Natural killer cell (primary cell): ENCODE measurements at regions not wholly inside any gene's neighbourhood (a gene's known extent, or its start where the extent isn't known, plus 50 kb on each side); places are given as distances from the start of the nearest gene placed in this dataset.

ENCODE experiments used
- ATAC-seq, 3 donors: fragments of 150-1000 bp in 2 of 3; fragments of 200-7000 bp in 1 of 3; cut with Tn5 transposase; 1 replicate in 1 of 3; 2 replicates in 2 of 3; pipeline ENCODE4 v1.10.0; 2021; ENCODE audit warnings: mild to moderate bottlenecking in 2 of 3, moderate library complexity in 2 of 3
- DNase-seq, 2 donors: peaks; one replicate each; pipeline versions ENCODE4 v3.0.0 to v3.0.0-alpha.2; 2013 to 2021; ENCODE audit warnings: mixed read lengths in 1 of 2
- H3K27ac ChIP-seq: one replicate; pipeline ENCODE4 v1.5.1; 2013; ENCODE audit warnings: mild to moderate bottlenecking, low read length
- H3K27me3 ChIP-seq: one replicate; pipeline ENCODE4 v1.6.1; 2013; ENCODE audit warnings: low read length; ENCODE audit not compliant: control insufficient read depth, insufficient read depth
- H3K36me3 ChIP-seq: one replicate; pipeline ENCODE4 v1.6.1; 2013; ENCODE audit warnings: low read length; ENCODE audit not compliant: control insufficient read depth, insufficient read depth
- H3K4me1 ChIP-seq: one replicate; pipeline ENCODE4 v1.6.1; 2013; ENCODE audit warnings: low read length; ENCODE audit not compliant: control insufficient read depth, insufficient read depth
- H3K4me3 ChIP-seq: one replicate; pipeline ENCODE4 v1.5.1; 2013; ENCODE audit warnings: low read length
- H3K9me3 ChIP-seq: one replicate; pipeline ENCODE4 v1.6.1; 2013; ENCODE audit warnings: low read length; ENCODE audit not compliant: control insufficient read depth, insufficient read depth
- H3K27ac Mint-ChIP-seq, 2 donors: one replicate each; pipeline ENCODE4 v1.8.0; 2022; ENCODE audit warnings: mild to moderate bottlenecking in 2 of 2, mixed read lengths in 2 of 2, moderate library complexity in 1 of 2
- H3K27me3 Mint-ChIP-seq, 2 donors: one replicate each; pipeline ENCODE4 v1.8.0; 2022; ENCODE audit warnings: low read depth in 2 of 2, mixed read lengths in 2 of 2
- H3K36me3 Mint-ChIP-seq: one replicate; pipeline ENCODE4 v1.8.0; 2022; ENCODE audit warnings: mixed read lengths
- H3K4me1 Mint-ChIP-seq, 2 donors: one replicate each; pipeline ENCODE4 v1.8.0; 2022; ENCODE audit warnings: mixed read lengths in 2 of 2
- H3K4me3 Mint-ChIP-seq: one replicate; pipeline ENCODE4 v1.8.0; 2022; ENCODE audit warnings: mild to moderate bottlenecking, moderate library complexity, mixed read lengths
- H3K9me3 Mint-ChIP-seq, 2 donors: one replicate each; pipeline ENCODE4 v1.8.0; 2022; ENCODE audit warnings: mixed read lengths in 2 of 2
- CTCF ChIP-seq: fragments of 200-600 bp; IDR thresholded peaks from one replicate; pipeline ENCODE4 v1.8.0; 2022; ENCODE audit warnings: antibody characterized with exemption
- WGBS: methylation state at CpG from one replicate; pipeline ENCODE4 v1.1.7; 2013; ENCODE audit warnings: missing lambda C conversion rate; ENCODE audit not compliant: insufficient coverage; 5-methylcytosine and 5-hydroxymethylcytosine counted together
- intact Hi-C: fragments of 100-400 bp; cut with micrococcal nuclease; formaldehyde crosslinking; loops from one replicate; pipeline ENCODE4 v1.14.2; 2022

DNA sequence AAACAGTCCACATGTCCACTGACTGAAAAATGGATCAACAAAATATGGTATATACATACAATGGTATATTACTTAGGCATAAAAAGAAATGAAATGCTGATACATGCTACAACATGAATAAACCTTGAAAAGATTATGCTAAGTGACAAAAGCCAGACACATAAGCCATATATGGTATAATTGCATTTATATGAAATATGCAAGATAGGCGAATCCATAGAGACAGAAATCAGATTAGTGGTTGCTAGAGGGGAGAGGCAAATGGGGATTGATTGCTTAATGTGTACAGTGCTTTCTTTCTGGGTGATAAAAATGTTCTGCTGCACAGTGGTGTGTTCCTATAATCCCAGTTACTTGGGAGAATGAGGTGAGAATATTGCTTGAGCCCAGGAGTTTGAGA is 171.0 kb downstream of the CYP26B1 start:
- H3K27me3 Mint-ChIP-seq, result peaks cover 0 to 14% of the 10 kb centered on the region in 2 donors
- WGBS, result 78% methylated on average over 1 of the region's 1 CpG

DNA sequence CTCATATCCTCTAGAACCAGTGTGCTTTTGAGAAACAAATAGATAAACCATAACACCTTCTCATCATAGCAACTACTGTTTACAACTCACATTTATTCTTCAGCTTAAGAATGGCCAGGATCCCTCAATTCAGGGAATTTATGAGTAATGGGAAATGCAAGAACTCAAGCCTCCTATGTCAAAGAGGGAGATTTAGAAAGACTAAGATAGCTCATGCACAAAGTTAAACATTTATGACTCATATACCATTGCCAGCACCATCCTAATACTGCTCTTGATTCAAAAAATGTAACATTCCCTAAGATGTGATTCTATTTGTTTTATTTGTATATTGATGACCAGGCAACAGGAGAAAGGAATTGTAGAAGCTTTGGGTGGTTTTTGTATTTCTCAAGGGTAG is 172.8 kb downstream of the CYP26B1 start:
- Mint-ChIP-seq H3K4me1 (no peaks in the 10 kb centered on the region), H3K27me3 (peaks cover 0 to 11% of the 10 kb centered on the region in 2 donors), H3K27ac (no peak overlapping the region), H3K36me3 (no peaks in the 10 kb centered on the region), H3K4me3 (no peak overlapping the region), H3K9me3 (peaks cover 0 to 2% of the 10 kb centered on the region in 2 donors)
- ATAC-seq (no peak), DNase-seq (no peak)
- H3K27ac ChIP-seq, result no peak overlapping the region
- H3K27me3 ChIP-seq, result no peaks in the 10 kb centered on the region
- no peaks in the 10 kb centered on the region for H3K36me3 ChIP-seq
- no peak overlapping the region for H3K4me3 ChIP-seq
- no peak for TF ChIP-seq CTCF
- H3K9me3 ChIP-seq, result no peaks in the 10 kb centered on the region
- no peaks in the 10 kb centered on the region for H3K4me1 ChIP-seq
- intact Hi-C loops, result no loop called here

More for the DNA sequence above, 171.0 kb downstream of the CYP26B1 start:
- H3K36me3 ChIP-seq, result no peaks in the 10 kb centered on the region
- no peak overlapping the region for H3K4me3 ChIP-seq
- intact Hi-C loops, result no loop called here
- Mint-ChIP-seq H3K27ac (no peak overlapping the region), H3K4me3 (no peak overlapping the region), H3K4me1 (no peaks in the 10 kb centered on the region), H3K9me3 (peaks cover 0 to 2% of the 10 kb centered on the region in 2 donors), H3K36me3 (no peaks in the 10 kb centered on the region)
- ATAC-seq (no peak), DNase-seq (no peak)
- H3K27me3 ChIP-seq, result no peaks in the 10 kb centered on the region
- H3K9me3 ChIP-seq, result no peaks in the 10 kb centered on the region
- no peak overlapping the region for H3K27ac ChIP-seq
- no peak for TF ChIP-seq CTCF
- no peaks in the 10 kb centered on the region for H3K4me1 ChIP-seq

DNA sequence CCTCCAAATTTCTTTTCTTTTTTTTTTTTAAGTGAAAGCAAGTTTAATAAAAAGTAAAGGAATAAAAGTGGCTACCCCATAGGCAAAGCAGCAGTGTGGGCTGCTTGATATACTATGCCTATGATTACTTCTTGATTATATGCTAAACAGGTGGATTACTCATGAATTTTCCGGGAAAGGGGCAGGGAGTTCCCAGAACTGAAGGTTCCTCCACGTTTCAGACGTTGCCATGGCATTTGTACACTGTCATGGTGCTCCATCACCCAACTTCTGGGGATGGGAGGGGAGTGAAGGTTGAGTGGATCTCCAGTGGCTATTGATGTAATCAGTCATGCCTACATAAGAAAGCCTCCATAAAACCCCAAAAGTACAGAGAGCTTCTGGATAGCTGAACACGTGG is 176.2 kb downstream of the CYP26B1 start:
- Histone ChIP-seq H3K4me1 (no peaks in the 10 kb centered on the region), H3K27ac (no peak overlapping the region), H3K36me3 (no peaks in the 10 kb centered on the region), H3K4me3 (no peak overlapping the region), H3K9me3 (no peaks in the 10 kb centered on the region), H3K27me3 (no peaks in the 10 kb centered on the region)
- intact Hi-C loops, result no loop called here
- Mint-ChIP-seq H3K27ac (no peak overlapping the region), H3K36me3 (no peaks in the 10 kb centered on the region), H3K9me3 (peaks cover 0 to 2% of the 10 kb centered on the region in 2 donors), H3K4me1 (no peaks in the 10 kb centered on the region), H3K4me3 (no peak overlapping the region), H3K27me3 (peaks cover 2 to 5% of the 10 kb centered on the region in 2 donors)
- WGBS, result 63% methylated on average over 4 of the region's 4 CpGs
- no peak for DNase-seq
- no peak for TF ChIP-seq CTCF
- no peak for ATAC-seq

GRCh38 chr2:71965530-71965929 is 182.1 kb downstream of the CYP26B1 start:
- intact Hi-C loops, result no loop called here

More at GRCh38 chr2:71965530-71965929, 182.1 kb downstream of the CYP26B1 start:
- no CpG with 5 or more reads among the region's 1 CpG for WGBS
- H3K4me3 Mint-ChIP-seq, result no peak overlapping the region
- no peak overlapping the region for H3K27ac Mint-ChIP-seq
- H3K9me3 ChIP-seq, result no peaks in the 10 kb centered on the region
- H3K9me3 Mint-ChIP-seq, result peaks cover 0 to 2% of the 10 kb centered on the region in 2 donors
- ATAC-seq (no peak), DNase-seq (no peak)
- H3K4me3 ChIP-seq, result no peak overlapping the region
- no peaks in the 10 kb centered on the region for H3K36me3 Mint-ChIP-seq
- no peaks in the 10 kb centered on the region for H3K4me1 Mint-ChIP-seq
- no peaks in the 10 kb centered on the region for H3K36me3 ChIP-seq
- no peak for TF ChIP-seq CTCF
- H3K4me1 ChIP-seq, result no peaks in the 10 kb centered on the region
- peaks cover under 1 to 5% of the 10 kb centered on the region in 2 donors for H3K27me3 Mint-ChIP-seq
- no peak overlapping the region for H3K27ac ChIP-seq
- no peaks in the 10 kb centered on the region for H3K27me3 ChIP-seq
